Chondrocyte (in vitro differentiated cells): ENCODE measurements at regions not wholly inside any gene's neighbourhood (a gene's known extent, or its start where the extent isn't known, plus 50 kb on each side); places are given as distances from the start of the nearest gene placed in this dataset.
"Not testable (repeated sequence)": the region's sequence is repeated elsewhere in the genome, so short reads cannot be mapped to it uniquely, and the experiment has no call there.

Source experiments
- DNase-seq: peaks from one replicate; pipeline ENCODE4 v3.0.0; 2021; ENCODE audit warnings: mixed read lengths, low spot score
- H3K27ac Mint-ChIP-seq: one replicate; pipeline ENCODE4 v1.8.0; 2021; ENCODE audit warnings: mild to moderate bottlenecking, moderate library complexity, mixed read lengths; ENCODE audit not compliant: unreplicated experiment
- H3K27me3 Mint-ChIP-seq: 2 replicates; pipeline ENCODE4 v1.8.0; 2021; ENCODE audit warnings: low read depth, mixed read lengths
- H3K36me3 Mint-ChIP-seq: 2 replicates; pipeline ENCODE4 v1.8.0; 2021; ENCODE audit warnings: low read depth, mixed read lengths
- H3K4me1 Mint-ChIP-seq: 2 replicates; pipeline ENCODE4 v1.8.0; 2021; ENCODE audit warnings: low read depth, mild to moderate bottlenecking, mixed read lengths
- H3K4me3 Mint-ChIP-seq: one replicate; pipeline ENCODE4 v1.8.0; 2021; ENCODE audit warnings: mild to moderate bottlenecking, moderate library complexity, mixed read lengths; ENCODE audit not compliant: unreplicated experiment
- H3K9me3 Mint-ChIP-seq: 2 replicates; pipeline ENCODE4 v1.8.0; 2021; ENCODE audit warnings: low read depth, mixed read lengths
- TF ChIP-seq, protein P1 (sequence below): fragments of 200-600 bp; sonication (generic); IDR thresholded peaks from 2 replicates; pipeline ENCODE4 v1.5.0; 2021; ENCODE audit warnings: antibody characterized with exemption, mild to moderate bottlenecking, moderate library complexity

- H3K27me3 Mint-ChIP-seq, result peaks cover 12% of the 10 kb centered on the region
- H3K4me1 Mint-ChIP-seq, result peaks cover 49% of the 10 kb centered on the region
- H3K36me3 Mint-ChIP-seq, result no peaks in the 10 kb centered on the region
- no peak for DNase-seq
- no peak overlapping the region for H3K27ac Mint-ChIP-seq
- H3K9me3 Mint-ChIP-seq, result no peaks in the 10 kb centered on the region
- TF ChIP-seq, protein P1, sequence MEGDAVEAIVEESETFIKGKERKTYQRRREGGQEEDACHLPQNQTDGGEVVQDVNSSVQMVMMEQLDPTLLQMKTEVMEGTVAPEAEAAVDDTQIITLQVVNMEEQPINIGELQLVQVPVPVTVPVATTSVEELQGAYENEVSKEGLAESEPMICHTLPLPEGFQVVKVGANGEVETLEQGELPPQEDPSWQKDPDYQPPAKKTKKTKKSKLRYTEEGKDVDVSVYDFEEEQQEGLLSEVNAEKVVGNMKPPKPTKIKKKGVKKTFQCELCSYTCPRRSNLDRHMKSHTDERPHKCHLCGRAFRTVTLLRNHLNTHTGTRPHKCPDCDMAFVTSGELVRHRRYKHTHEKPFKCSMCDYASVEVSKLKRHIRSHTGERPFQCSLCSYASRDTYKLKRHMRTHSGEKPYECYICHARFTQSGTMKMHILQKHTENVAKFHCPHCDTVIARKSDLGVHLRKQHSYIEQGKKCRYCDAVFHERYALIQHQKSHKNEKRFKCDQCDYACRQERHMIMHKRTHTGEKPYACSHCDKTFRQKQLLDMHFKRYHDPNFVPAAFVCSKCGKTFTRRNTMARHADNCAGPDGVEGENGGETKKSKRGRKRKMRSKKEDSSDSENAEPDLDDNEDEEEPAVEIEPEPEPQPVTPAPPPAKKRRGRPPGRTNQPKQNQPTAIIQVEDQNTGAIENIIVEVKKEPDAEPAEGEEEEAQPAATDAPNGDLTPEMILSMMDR, result no peak
- peak overlapping the region; percentile 71 for H3K4me3 Mint-ChIP-seq
Measured at GRCh38 chr6:27667016-27667656, 194.2 kb upstream of the ZNF184 start.

DNA sequence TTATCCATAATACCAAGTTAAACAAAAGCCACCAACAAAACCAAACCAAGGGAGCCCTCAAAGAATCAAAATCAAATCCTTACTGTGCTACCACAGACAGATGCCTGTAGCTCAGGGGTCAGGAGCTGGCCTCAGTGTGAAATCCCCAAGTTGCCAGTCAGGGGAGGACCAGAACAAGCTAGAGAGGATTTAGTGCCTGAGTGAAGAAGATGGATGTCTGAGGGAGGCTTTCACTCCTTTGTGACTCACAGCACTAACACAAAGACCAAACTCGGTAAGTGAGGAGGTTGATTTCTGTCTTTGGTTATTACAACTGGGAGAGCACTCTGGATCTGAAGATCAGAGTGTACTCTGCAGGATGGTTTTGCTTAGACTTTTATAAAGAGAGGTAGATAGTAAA lies 189.9 kb upstream of the ZNF184 start:
- Mint-ChIP-seq H3K36me3 (no peaks in the 10 kb centered on the region), H3K9me3 (no peaks in the 10 kb centered on the region), H3K4me3 (no peak overlapping the region), H3K27me3 (peaks cover 12% of the 10 kb centered on the region), H3K4me1 (peaks cover 10% of the 10 kb centered on the region), H3K27ac (no peak overlapping the region)
- TF ChIP-seq, protein P1, result no peak
- DNase-seq, result no peak

- H3K4me1 Mint-ChIP-seq, H3K9me3 Mint-ChIP-seq, H3K4me3 Mint-ChIP-seq, H3K27ac Mint-ChIP-seq, H3K36me3 Mint-ChIP-seq, DNase-seq: not testable (repeated sequence)
- H3K27me3 Mint-ChIP-seq, result peaks cover 12% of the 10 kb centered on the region
Measured at GRCh38 chr6:27662212-27662611, 189.3 kb upstream of the ZNF184 start.

DNA sequence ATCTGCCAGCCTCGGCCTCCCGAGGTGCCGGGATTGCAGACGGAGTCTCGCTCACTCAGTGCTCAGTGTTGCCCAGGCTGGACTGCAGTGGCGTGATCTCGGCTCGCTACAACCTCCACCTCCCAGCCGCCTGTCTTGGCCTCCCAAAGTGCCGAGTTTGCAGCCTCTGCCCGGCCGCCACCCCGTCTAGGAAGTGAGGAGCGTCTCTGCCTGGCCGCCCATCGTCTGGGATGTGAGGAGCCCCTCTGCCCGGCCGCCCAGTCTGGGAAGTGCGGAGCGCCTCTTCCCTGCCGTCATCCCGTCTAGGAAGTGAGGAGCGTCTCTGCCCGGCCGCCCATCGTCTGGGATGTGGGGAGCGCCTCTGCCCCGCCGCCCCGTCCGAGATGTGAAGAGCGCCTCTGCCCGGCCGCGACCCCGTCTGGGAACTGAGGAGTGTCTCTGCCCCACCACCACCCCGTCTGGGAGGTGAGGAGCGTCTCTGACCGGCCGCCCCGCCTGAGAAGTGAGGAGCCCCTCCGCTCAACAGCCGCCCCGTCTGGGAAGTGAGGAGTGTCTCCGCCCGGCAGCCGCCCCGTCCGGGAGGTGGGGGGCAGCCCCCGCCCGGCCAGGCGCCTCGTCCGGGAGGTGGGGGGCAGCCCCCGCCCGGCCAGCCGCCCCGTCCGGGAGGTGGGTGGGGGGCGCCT lies 180.4 kb upstream of the ZNF184 start:
- not testable (repeated sequence) for H3K9me3 Mint-ChIP-seq, H3K27ac Mint-ChIP-seq, H3K36me3 Mint-ChIP-seq, DNase-seq, H3K4me3 Mint-ChIP-seq, H3K27me3 Mint-ChIP-seq
- peaks cover 12% of the 10 kb centered on the region for H3K4me1 Mint-ChIP-seq

DNA sequence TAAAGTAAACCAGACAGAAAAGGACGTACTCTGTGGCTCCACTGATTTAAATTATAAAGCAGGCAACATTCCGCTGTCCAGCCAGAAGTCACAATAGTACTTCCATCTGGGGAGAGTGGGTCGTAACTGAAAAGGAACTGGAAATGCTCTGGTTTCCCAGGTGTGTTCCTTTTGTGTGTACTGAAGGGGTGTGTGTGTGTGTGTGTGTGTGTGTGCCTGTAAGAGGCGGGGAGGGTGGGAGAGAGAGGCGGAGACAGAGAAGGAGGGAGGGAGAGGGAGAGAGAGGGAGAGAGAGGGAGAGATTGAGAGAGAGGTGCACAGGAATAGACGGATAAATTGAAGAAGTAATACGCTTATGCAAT lies 178.4 kb upstream of the ZNF184 start:
- no peaks in the 10 kb centered on the region for H3K9me3 Mint-ChIP-seq
- TF ChIP-seq, protein P1, result no peak
- peaks cover 12% of the 10 kb centered on the region for H3K4me1 Mint-ChIP-seq
- H3K27me3 Mint-ChIP-seq, result peaks cover 8% of the 10 kb centered on the region
- peak overlapping the region; percentile 58 for H3K4me3 Mint-ChIP-seq
- H3K27ac Mint-ChIP-seq, result no peak overlapping the region
- DNase-seq, result no peak
- H3K36me3 Mint-ChIP-seq, result no peaks in the 10 kb centered on the region

GRCh38 chr6:27650620-27651370 lies 177.9 kb upstream of the ZNF184 start:
- H3K9me3 Mint-ChIP-seq, result no peaks in the 10 kb centered on the region
- H3K4me1 Mint-ChIP-seq, result peaks cover 12% of the 10 kb centered on the region
- no peak overlapping the region for H3K27ac Mint-ChIP-seq
- H3K4me3 Mint-ChIP-seq, result peak overlapping the region; percentile 58
- peaks cover 6% of the 10 kb centered on the region for H3K27me3 Mint-ChIP-seq
- no peaks in the 10 kb centered on the region for H3K36me3 Mint-ChIP-seq
- TF ChIP-seq, protein P1, result peak; percentile 61
- DNase-seq, result no peak
